ENCODE measurements at regions not wholly inside any gene's neighbourhood (a gene's known extent, or its start where the extent isn't known, plus 50 kb on each side); places are given as distances from the start of the nearest gene placed in this dataset.

DNA sequence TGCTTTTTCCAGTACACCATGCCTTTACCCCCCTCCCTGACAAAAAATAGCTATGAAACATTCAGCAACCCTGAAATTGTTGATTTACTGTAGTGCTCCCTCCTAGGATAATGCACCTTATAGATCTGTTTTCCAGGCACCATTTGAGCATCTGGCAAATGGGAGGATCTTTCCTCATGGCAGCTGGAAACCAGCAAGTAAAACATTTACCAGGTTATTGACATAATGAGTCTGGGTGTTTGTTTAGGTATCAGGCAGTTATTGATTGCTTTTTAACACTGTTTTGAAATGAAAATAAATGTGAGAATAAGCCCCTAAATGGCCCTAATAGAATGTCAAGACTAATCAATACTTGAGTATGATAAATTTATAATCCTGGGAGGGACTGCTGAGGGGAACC is 57.3 kb upstream of the KLF4 start (continued):
- TF ChIP-seq TCF7L2 (IDR thresholded peaks at IDR 0.05; ENCODE audit: borderline replicate concordance, extremely low read depth, insufficient read depth, insufficient read length) (no peak), FOSL1 (IDR thresholded peaks at IDR 0.05; ENCODE audit: low read depth) (no peak), ELF1 (IDR thresholded peaks at IDR 0.05; ENCODE audit: borderline replicate concordance, low read depth) (no peak), EZH2phosphoT487 (IDR thresholded peaks at IDR 0.05; ENCODE audit: borderline replicate concordance) (no peak), ZNF274 (IDR thresholded peaks at IDR 0.05; ENCODE audit: low read depth, low read length) (no peak), JUND (IDR thresholded peaks at IDR 0.05) (no peak)
- TF ChIP-seq, protein P1, sequence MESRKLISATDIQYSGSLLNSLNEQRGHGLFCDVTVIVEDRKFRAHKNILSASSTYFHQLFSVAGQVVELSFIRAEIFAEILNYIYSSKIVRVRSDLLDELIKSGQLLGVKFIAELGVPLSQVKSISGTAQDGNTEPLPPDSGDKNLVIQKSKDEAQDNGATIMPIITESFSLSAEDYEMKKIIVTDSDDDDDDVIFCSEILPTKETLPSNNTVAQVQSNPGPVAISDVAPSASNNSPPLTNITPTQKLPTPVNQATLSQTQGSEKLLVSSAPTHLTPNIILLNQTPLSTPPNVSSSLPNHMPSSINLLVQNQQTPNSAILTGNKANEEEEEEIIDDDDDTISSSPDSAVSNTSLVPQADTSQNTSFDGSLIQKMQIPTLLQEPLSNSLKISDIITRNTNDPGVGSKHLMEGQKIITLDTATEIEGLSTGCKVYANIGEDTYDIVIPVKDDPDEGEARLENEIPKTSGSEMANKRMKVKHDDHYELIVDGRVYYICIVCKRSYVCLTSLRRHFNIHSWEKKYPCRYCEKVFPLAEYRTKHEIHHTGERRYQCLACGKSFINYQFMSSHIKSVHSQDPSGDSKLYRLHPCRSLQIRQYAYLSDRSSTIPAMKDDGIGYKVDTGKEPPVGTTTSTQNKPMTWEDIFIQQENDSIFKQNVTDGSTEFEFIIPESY (IDR thresholded peaks at IDR 0.05; ENCODE audit: extremely low read depth, insufficient replicate concordance, low read length), result no peak

DNA sequence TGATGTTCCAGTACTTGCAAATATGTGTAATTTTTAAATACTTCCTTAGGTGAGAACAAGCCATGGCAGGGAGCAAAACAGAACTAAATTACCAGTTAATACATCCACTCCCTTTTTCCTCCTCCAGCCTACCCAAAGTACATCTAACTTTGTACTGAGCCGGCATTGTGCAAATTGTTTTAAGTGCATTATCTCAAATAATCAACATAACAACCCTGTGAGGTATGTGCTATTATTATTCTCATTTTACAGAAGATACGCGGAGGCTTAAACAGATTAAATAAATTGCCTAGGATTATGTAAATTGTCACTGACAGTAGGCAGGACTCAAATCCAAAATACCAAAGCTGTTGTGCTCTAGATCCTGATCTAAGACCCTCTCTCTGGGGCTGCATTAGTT is 55.5 kb upstream of the KLF4 start:
- ATAC-seq (no peak), DNase-seq (ENCODE audit: low read depth, low spot score) (no peak)
- POLR2A ChIA-PET, result no interaction called here
- Histone ChIP-seq H3K9me2 (ENCODE audit: insufficient read depth) (no peaks in the 10 kb centered on the region), H3K4me1 (ENCODE audit: control insufficient read depth in 1 of 2, insufficient read depth in 2 of 2, low read length in 2 of 2) (peaks cover 0 to 14% of the 10 kb centered on the region in 2 experiments; a peak in 2 of 4 replicates), H3K79me2 (ENCODE audit: insufficient read depth, low read length) (no peaks in the 10 kb centered on the region), H2AFZ (ENCODE audit: low read depth, low read length, poor library complexity, severe bottlenecking) (no peak overlapping the region), H3K36me3 (ENCODE audit: control insufficient read depth in 1 of 2, insufficient read depth in 2 of 2, low read length in 2 of 2) (no peaks in the 10 kb centered on the region), H3K27me3 (ENCODE audit: insufficient read depth, low read length) (no peaks in the 10 kb centered on the region), H3K9me3 (ENCODE audit: control insufficient read depth in 1 of 2, insufficient read depth in 1 of 2, low read depth in 1 of 2, low read length in 2 of 2) (no peaks in the 10 kb centered on the region), H3K27ac (ENCODE audit: low read depth, low read length) (no peak overlapping the region), H4K20me1 (ENCODE audit: insufficient read depth) (no peaks in the 10 kb centered on the region), H3K4me3 (replicated peaks in 1 of 2; ENCODE audit: low read depth in 1 of 2, low read length in 2 of 2) (no peak overlapping the region), H3K9ac (ENCODE audit: low read length) (no peak overlapping the region), H3K4me2 (ENCODE audit: low read length) (no peak overlapping the region)
- TF ChIP-seq, protein P1 (IDR thresholded peaks at IDR 0.05; ENCODE audit: extremely low read depth, insufficient replicate concordance, low read length), result no peak
- TF ChIP-seq POLR2A (IDR thresholded peaks at IDR 0.05; ENCODE audit: borderline replicate concordance, extremely low read depth, insufficient read depth, insufficient read length), result no peak
- CTCF ChIA-PET, result no interaction called here
- RAD21 ChIA-PET (ENCODE audit: low non-redundant PET in 1 of 2, low total read pairs in 2 of 2, uncharacterized antibody in 2 of 2, unreplicated experiment in 2 of 2), result no interaction called here
- intact Hi-C loops (cut with micrococcal nuclease), result no loop called here
- BruUV-seq (replicated peaks), result no TSS peak

All from HCT116 (cell line).